HG03378 (cell line): ENCODE measurements at regions not wholly inside any gene's neighbourhood (a gene's known extent, or its start where the extent isn't known, plus 50 kb on each side); places are given as distances from the start of the nearest gene placed in this dataset.

Experiments used
- ATAC-seq: cut with Tn5 transposase; IDR thresholded peaks from one replicate; pipeline ENCODE4 v1.9.1; 2021; ENCODE audit warnings: mild to moderate bottlenecking, moderate library complexity; ENCODE audit not compliant: unreplicated experiment

DNA sequence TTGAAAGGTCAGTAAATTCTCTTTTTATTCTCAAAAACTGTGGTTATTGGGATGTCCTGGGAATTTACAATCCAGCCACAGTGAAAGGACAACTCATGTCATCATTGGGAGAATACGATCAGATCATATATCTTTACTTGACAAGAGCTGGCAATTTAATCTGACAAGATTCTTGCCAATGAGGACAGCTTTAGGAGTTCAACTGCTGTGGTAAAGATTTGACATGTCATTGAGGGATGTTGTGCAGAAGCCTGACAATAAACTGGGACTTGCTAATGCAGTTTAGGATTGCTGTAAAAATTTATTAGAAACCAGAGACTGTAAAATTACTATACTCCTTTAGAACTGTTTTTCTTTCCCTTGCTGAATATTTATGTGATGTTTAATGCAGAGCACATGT, 1131.0 kb downstream of the MAT2B start:
- ATAC-seq, result no peak

- no peak for ATAC-seq
Observed at GRCh38 chr5:164637931-164638521, 1132.6 kb downstream of the MAT2B start.

- ATAC-seq, result no peak
Observed at GRCh38 chr5:164649266-164649665, 1143.8 kb downstream of the MAT2B start.

- no peak for ATAC-seq
Observed at GRCh38 chr5:164650427-164650826, 1145.0 kb downstream of the MAT2B start.

- ATAC-seq, result no peak
Observed at GRCh38 chr5:164651546-164652275, 1146.3 kb downstream of the MAT2B start.

DNA sequence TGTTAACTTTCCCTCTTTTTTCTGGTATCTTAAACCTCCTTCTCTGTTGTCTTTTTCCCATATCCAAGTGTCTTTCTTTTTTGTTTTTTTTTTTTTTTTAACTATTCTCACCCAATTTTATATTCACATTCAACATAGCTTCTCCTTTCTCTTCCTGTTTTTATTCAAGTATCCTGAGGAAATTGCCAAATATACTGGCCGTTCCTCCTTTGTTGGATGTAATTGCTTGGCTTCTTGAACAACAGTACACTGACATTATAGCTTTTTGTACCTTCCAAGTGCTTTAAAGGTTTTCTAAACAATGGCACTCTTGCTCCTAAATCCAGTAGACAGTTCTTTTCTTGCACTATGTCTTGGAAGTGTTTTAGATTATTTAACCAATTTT, 1146.8 kb downstream of the MAT2B start:
- ATAC-seq, result no peak

DNA sequence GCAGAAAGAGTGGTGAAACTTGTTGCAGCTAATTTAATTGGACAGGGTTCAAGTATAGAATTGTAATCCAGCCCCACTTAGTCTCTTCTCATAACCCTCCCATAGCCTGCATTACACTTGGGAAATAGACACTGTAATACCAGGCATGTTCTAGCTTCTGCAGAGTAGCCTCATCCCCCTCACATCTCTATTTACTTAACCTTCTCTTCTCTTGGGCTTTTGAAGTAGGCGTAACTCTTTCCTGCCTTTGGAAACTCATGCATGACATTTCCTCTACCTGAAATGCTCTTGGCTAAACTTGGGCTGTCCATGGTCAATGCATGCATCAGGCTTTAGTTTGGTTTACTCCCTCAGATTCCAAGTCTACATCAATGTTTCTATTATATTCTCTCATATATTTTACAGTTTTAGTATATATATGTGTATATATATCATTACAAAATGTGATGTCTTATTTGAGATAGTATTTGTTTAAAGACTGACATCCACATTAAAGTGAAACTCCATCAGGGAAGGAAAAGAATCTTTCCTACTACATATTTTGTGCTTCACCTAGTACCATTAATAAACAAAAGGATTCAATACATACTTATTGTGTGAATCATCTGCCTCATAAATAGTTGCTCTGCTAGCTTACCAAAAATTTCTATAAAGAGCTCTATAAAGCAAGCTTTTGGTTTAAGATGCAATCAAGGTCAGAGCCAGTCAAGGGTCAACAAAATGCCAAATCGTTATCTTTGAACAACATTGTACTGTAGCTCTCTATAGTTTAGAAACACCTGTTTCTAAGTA, 1158.0 kb downstream of the MAT2B start:
- ATAC-seq, result no peak

- no peak for ATAC-seq
Observed at GRCh38 chr5:164671640-164672039, 1166.2 kb downstream of the MAT2B start.

DNA sequence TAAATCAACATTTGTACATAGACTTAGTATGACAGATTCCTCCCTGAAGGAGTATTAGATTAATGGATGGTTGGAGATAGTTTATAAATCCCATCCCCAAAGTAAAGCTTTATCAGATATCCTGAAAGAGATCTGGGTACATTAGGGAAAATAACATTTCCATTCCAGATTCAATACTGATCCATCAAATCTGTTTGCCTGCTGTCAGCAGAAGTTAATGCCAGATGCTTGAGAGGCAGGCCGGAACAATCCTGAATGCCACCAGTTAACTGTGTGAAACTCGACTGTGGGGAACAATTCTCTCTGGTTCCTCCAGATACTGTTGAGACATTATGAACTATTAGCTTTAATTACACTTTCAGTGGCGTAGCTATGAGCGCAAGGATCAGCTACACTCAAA, 1166.8 kb downstream of the MAT2B start:
- no peak for ATAC-seq

- ATAC-seq, result no peak
Observed at GRCh38 chr5:164672931-164673694, 1167.7 kb downstream of the MAT2B start.

GRCh38 chr5:164679461-164679860, 1174.0 kb downstream of the MAT2B start:
- ATAC-seq, result no peak

- ATAC-seq, result no peak
Observed at GRCh38 chr5:164680216-164680615, 1174.8 kb downstream of the MAT2B start.

DNA sequence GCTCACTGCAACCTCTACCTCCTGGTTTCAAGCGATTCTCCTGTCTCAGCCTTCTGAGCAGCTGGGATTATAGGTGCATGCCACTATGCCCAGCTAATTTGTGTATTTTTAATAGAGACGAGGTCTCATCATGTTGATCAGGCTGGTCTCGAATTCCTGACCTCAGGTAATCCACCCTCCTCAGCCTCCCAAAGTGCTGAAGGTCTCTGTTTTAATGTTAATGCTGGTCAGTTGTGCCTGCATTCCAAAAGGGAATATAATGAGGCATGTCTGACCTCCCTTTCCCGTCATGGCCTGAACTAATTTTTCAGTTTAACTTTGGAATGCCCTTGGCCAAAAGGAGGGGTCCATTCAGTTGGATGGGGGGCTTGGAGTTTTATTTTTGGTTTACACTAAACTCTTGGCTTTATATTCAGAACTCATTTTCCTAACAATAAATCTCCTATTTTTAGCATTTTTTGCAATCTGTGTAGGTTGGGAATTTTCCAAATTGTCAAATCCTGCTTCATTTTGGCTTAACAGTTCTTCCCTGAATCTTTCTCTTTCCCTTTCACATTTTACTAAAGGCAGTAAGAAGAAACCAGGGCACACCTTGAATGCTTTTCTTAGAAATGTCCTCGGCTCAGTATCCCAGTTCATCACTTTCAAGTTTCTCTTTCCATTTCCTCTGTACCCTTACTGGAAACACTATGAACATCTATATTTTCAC, 1175.5 kb downstream of the MAT2B start:
- no peak for ATAC-seq

DNA sequence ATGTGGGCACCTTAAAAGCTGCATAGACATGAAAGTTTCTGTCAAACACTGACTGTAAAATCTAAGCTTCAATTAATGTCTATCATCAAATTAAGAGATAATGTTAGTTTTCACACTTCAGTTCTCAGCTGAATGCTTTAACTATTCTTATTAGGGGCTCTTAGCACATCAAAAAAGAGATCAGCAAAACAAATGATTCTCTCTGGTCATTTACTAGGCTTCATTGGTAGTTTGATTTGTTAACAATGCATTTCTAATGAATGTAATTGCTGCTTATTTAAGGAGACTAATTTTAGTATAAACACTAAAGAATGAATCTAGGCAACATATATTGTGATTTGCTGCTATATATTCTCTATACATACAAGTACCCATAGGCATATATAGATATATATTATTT, 1182.0 kb downstream of the MAT2B start:
- no peak for ATAC-seq

GRCh38 chr5:164688437-164688836, 1183.0 kb downstream of the MAT2B start:
- no peak for ATAC-seq

DNA sequence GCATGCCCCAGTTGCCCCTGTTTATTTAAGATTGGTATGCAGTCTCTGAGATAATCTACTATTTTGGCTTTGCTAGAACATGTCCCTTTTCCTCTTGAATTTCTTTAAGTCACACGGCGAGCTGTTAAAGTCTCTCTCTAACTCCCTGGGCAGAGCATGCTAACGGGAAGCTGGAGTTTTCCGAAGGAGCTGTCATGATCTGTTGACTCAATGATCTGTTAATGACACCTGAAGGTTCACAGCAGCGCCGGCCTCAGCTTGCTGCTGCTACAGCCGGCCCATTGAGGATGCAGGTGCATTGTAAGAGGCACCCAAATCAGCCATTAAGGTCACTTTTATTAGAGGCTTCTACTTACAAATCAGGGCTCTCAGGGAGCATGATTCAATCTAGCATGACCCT, 1203.4 kb downstream of the MAT2B start:
- no peak for ATAC-seq

DNA sequence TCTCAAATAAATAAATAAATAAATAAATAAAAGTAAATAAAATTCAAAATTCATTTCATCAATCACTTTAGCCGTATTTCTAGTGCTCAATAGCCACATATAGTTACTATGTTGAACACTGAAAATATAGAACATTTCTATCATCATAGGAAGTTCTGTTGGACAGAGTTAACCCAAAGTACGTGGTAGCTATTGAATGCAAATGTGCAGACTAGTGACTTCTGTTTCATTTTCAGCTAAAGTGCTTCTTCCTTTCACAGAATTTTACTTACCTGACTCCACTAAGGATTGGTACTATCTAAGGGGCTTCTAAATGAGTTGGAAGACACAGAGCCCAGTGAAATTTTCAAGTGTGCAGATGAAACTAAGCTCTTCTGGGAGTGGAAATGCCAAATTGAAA, 1208.3 kb downstream of the MAT2B start:
- ATAC-seq, result no peak

DNA sequence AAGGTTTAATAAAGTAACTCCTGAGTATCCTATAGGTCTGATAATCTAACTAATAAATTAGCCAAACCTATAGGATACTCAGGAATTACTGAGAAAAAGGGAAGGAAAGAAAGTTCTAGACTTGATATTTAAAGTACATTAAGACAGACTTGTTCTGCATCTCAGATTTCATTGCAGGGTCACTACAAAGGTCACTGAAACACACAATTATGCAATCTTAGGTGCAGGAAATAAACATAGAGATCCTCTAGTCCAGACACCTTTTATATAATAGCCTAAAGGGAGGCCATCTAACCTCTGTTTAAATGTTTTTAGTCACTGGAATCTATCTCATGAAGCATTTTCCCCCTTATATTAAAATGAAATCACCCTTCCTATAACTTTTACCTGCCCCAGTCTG, 1215.7 kb downstream of the MAT2B start:
- ATAC-seq, result no peak

DNA sequence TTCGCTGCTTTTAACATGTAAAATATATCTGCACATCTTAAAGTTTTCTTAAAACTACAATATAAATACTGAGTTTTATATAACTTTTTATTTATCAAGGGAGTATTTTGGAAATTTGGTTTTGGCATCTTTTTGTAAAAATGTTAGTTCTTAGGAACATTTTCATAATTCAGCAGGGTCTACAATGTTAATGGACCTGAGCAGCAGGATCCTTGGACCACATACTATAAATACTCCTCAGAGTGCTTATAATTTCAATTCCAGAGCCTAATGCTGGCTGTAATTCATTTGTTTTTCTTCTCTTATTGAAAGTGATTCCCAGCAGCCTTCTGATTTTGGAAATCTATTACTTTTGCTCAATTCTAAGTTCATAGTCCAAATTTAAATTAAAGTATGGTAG, 1216.2 kb downstream of the MAT2B start:
- ATAC-seq, result no peak

DNA sequence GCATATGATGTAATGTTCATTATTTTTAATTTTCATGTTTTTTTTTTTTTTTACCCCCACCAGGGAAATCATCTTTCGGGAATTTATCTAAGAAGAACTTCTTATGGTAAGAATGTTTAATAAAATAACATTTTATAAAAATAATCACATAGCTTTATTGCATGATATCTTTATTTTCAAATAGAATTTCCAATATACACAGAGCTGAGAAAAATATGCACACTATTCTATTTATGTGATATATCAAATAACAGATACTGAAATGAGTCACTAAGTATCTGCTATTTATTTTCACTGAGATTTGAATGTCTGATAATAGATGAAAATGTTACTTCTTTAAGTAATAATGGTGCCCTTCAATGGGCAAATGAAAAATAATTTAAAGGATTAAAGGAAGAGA, 1217.3 kb downstream of the MAT2B start:
- ATAC-seq, result no peak

DNA sequence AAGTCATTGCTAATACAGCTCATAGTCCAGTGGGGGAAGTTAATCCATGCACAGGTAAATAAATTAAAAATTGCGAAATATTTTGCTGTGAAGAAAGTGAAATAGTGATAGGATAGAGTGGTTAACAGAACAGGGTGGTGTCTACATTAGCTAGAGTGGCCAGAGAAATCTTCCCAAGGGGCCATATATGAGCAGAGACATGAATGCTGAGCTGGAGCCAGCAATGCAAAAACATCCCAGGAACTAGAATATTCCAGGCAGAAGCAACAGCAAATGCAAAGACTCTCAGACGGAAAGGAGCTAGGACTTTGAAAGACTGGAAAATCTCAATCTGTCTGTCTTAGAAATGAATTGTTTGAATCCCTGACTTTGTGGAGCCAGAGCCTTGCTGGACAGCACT, 1221.6 kb downstream of the MAT2B start:
- no peak for ATAC-seq
